NAMALWA (cell line): ENCODE measurements at regions not wholly inside any gene's neighbourhood (a gene's known extent, or its start where the extent isn't known, plus 50 kb on each side); places are given as distances from the start of the nearest gene placed in this dataset.
"Not testable (repeated sequence)": the region's sequence is repeated elsewhere in the genome, so short reads cannot be mapped to it uniquely, and the experiment has no call there.

Experiments used
- DNase-seq: peaks from one replicate; pipeline ENCODE4 v3.0.0-alpha.2; 2015; ENCODE audit warnings: low spot score

GRCh38 chrX:122363112-122363795 is 820.8 kb upstream of the GRIA3 start:
- no peak for DNase-seq

- DNase-seq, result not testable (repeated sequence)
Measured at GRCh38 chrX:122375533-122375932, 808.5 kb upstream of the GRIA3 start.

- no peak for DNase-seq
Measured at GRCh38 chrX:122389005-122389404, 795.1 kb upstream of the GRIA3 start.

GRCh38 chrX:122418758-122419157 is 765.3 kb upstream of the GRIA3 start:
- DNase-seq, result no peak

GRCh38 chrX:122421434-122422121 is 762.5 kb upstream of the GRIA3 start:
- DNase-seq, result no peak

- DNase-seq, result no peak
Measured at GRCh38 chrX:122422547-122422946, 761.5 kb upstream of the GRIA3 start.

GRCh38 chrX:122434942-122435341 is 749.1 kb upstream of the GRIA3 start:
- no peak for DNase-seq

- no peak for DNase-seq
Measured at GRCh38 chrX:122439831-122440230, 744.2 kb upstream of the GRIA3 start.

GRCh38 chrX:122440832-122441231 is 743.2 kb upstream of the GRIA3 start:
- no peak for DNase-seq

GRCh38 chrX:122441451-122441850 is 742.6 kb upstream of the GRIA3 start:
- DNase-seq, result no peak

GRCh38 chrX:122445466-122445865 is 738.6 kb upstream of the GRIA3 start:
- DNase-seq, result no peak

- no peak for DNase-seq
Measured at GRCh38 chrX:122464341-122464740, 719.7 kb upstream of the GRIA3 start.

- DNase-seq, result no peak
Measured at GRCh38 chrX:122475306-122475705, 708.8 kb upstream of the GRIA3 start.

GRCh38 chrX:122500556-122500955 is 683.5 kb upstream of the GRIA3 start:
- DNase-seq, result no peak

GRCh38 chrX:122501652-122502051 is 682.4 kb upstream of the GRIA3 start:
- no peak for DNase-seq

- no peak for DNase-seq
Measured at GRCh38 chrX:122504026-122504425, 680.1 kb upstream of the GRIA3 start.

GRCh38 chrX:122512561-122513072 is 671.5 kb upstream of the GRIA3 start:
- DNase-seq, result no peak

GRCh38 chrX:122517786-122518185 is 666.3 kb upstream of the GRIA3 start:
- no peak for DNase-seq

- no peak for DNase-seq
Measured at GRCh38 chrX:122545778-122546177, 638.3 kb upstream of the GRIA3 start.

- no peak for DNase-seq
Measured at GRCh38 chrX:122546269-122546668, 637.8 kb upstream of the GRIA3 start.

- DNase-seq, result no peak
Measured at GRCh38 chrX:122552286-122552800, 631.7 kb upstream of the GRIA3 start.

- no peak for DNase-seq
Measured at GRCh38 chrX:122555925-122556324, 628.2 kb upstream of the GRIA3 start.

GRCh38 chrX:122565952-122566351 is 618.1 kb upstream of the GRIA3 start:
- no peak for DNase-seq
